PC-9 (cell line): ENCODE measurements at regions not wholly inside any gene's neighbourhood (a gene's known extent, or its start where the extent isn't known, plus 50 kb on each side); places are given as distances from the start of the nearest gene placed in this dataset.

Experiments
- BruUV-seq: library from RNA; stranded (reverse); fragments of 400-500 nt; replicated peaks from 2 replicates; lab custom pipeline; 2021; lab: Mats Ljungman, UMichigan
- CTCF ChIA-PET: fragments of 300-600 bp; sonication (Branson Sonifier 250); formaldehyde crosslinking; loops from one replicate; lab custom pipeline; 2022; ENCODE audit warnings: antibody characterized with exemption; lab: Charles Lee
- POLR2A ChIA-PET: fragments of 300-600 bp; sonication (Branson Sonifier 250); formaldehyde crosslinking; loops from one replicate; lab custom pipeline; 2022; ENCODE audit warnings: antibody characterized with exemption; ENCODE audit not compliant: unreplicated experiment; lab: Charles Lee
- DNase-seq, 2 experiments: peaks; one replicate each; pipeline versions ENCODE4 v3.0.0 to v3.0.0-alpha.2; 2015 to 2022; ENCODE audit warnings: mixed read lengths in 1 of 2
- H2AFZ ChIP-seq: fragments of 200-600 bp; sonication (generic); 2 replicates; pipeline ENCODE4 v1.8.1; 2017; ENCODE audit warnings: antibody characterized with exemption
- H3F3A ChIP-seq: fragments of 200-600 bp; sonication (generic); 2 replicates; pipeline ENCODE4 v1.8.1; 2017; ENCODE audit warnings: antibody characterized with exemption, mild to moderate bottlenecking, low read depth; ENCODE audit not compliant: insufficient read depth
- H3K27ac ChIP-seq: fragments of 200-600 bp; sonication (generic); 2 replicates; pipeline ENCODE4 v1.6.1; 2016; ENCODE audit warnings: mixed run types
- H3K27me3 ChIP-seq: fragments of 200-600 bp; sonication (generic); 2 replicates; pipeline ENCODE4 v1.6.1; 2016; ENCODE audit warnings: low read depth, mixed run types; ENCODE audit not compliant: insufficient read depth
- H3K36me3 ChIP-seq: fragments of 200-600 bp; sonication (generic); 2 replicates; pipeline ENCODE4 v1.6.1; 2016; ENCODE audit warnings: low read depth, mixed run types
- H3K4me1 ChIP-seq: fragments of 200-600 bp; sonication (generic); replicated peaks from 2 replicates; pipeline ENCODE4 v1.6.1; 2016; ENCODE audit warnings: mixed run types; ENCODE audit not compliant: insufficient read depth
- H3K4me2 ChIP-seq: fragments of 200-600 bp; sonication (generic); 2 replicates; pipeline ENCODE4 v1.6.1; 2017; ENCODE audit warnings: mixed run types
- H3K4me3 ChIP-seq: fragments of 200-600 bp; sonication (generic); 2 replicates; pipeline ENCODE4 v1.6.1; 2016; ENCODE audit warnings: mixed run types
- H3K79me2 ChIP-seq: fragments of 200-600 bp; sonication (generic); 2 replicates; pipeline ENCODE4 v1.6.1; 2017; ENCODE audit warnings: low read depth, mixed run types
- H3K9me2 ChIP-seq: fragments of 200-600 bp; sonication (generic); 2 replicates; pipeline ENCODE4 v1.8.1; 2017; ENCODE audit warnings: mild to moderate bottlenecking; ENCODE audit not compliant: insufficient read depth
- H3K9me3 ChIP-seq: fragments of 200-600 bp; sonication (generic); 2 replicates; pipeline ENCODE4 v1.8.1; 2016; ENCODE audit warnings: low read depth; ENCODE audit not compliant: insufficient read depth
- H4K20me1 ChIP-seq: fragments of 200-600 bp; sonication (generic); 2 replicates; pipeline ENCODE4 v1.8.1; 2017; ENCODE audit not compliant: insufficient read depth
- CTCF ChIP-seq: fragments of 200-600 bp; sonication (generic); conservative IDR thresholded peaks from 2 replicates; pipeline ENCODE4 v1.6.1; 2017; ENCODE audit warnings: mixed run types, antibody characterized with exemption, mild to moderate bottlenecking, moderate library complexity
- EZH2 ChIP-seq: fragments of 200-600 bp; sonication (generic); IDR thresholded peaks from 2 replicates; pipeline ENCODE4 v1.8.0; 2017; ENCODE audit warnings: antibody characterized with exemption, low read depth
- intact Hi-C: fragments of 100-400 bp; cut with micrococcal nuclease; formaldehyde crosslinking; loops from one replicate; pipeline ENCODE4 v1.10.0; 2022; ENCODE audit not compliant: unreplicated experiment

GRCh38 chr3:127105587-127105986, 87.3 kb upstream of the PRR23E start:
- no peak for TF ChIP-seq EZH2
- TF ChIP-seq CTCF: no peak
- H4K20me1 ChIP-seq: no peaks in the 10 kb centered on the region
- no peak overlapping the region for H3K27ac ChIP-seq
- no peak overlapping the region for H3K4me2 ChIP-seq
- DNase-seq: no peak
- intact Hi-C loops: no loop called here
- ChIA-PET POLR2A (no interaction called here), CTCF (interaction anchor here (0.7 kb wide), 1 partner anchor 582 kb away, joined by 4 read pairs; no protein-coding TSS in a partner anchor)
- H3K9me2 ChIP-seq: no peaks in the 10 kb centered on the region
- H3K4me1 ChIP-seq: no peaks in the 10 kb centered on the region
- H3K9me3 ChIP-seq: no peaks in the 10 kb centered on the region
- no peak overlapping the region for H3K4me3 ChIP-seq
- no peaks in the 10 kb centered on the region for H3F3A ChIP-seq
- H3K79me2 ChIP-seq: no peaks in the 10 kb centered on the region
- H3K36me3 ChIP-seq: no peaks in the 10 kb centered on the region
- BruUV-seq: no TSS peak
- peaks cover 13% of the 10 kb centered on the region for H3K27me3 ChIP-seq
- no peak overlapping the region for H2AFZ ChIP-seq

- CTCF ChIA-PET: no interaction called here
- no peak for TF ChIP-seq CTCF
- no peak for TF ChIP-seq EZH2
- intact Hi-C loops: no loop called here
- Histone ChIP-seq H3K4me2 (no peak overlapping the region), H3F3A (no peaks in the 10 kb centered on the region), H3K36me3 (no peaks in the 10 kb centered on the region), H3K4me3 (no peak overlapping the region), H4K20me1 (no peaks in the 10 kb centered on the region), H3K27ac (no peak overlapping the region), H3K9me3 (no peaks in the 10 kb centered on the region), H2AFZ (no peak overlapping the region), H3K4me1 (no peaks in the 10 kb centered on the region), H3K27me3 (peaks cover 9% of the 10 kb centered on the region), H3K9me2 (no peaks in the 10 kb centered on the region), H3K79me2 (no peaks in the 10 kb centered on the region)
- DNase-seq: no peak
- POLR2A ChIA-PET: no interaction called here
- no TSS peak for BruUV-seq
Observed at GRCh38 chr3:127106053-127106452, 86.9 kb upstream of the PRR23E start.

- Histone ChIP-seq H2AFZ (no peak overlapping the region), H3F3A (no peaks in the 10 kb centered on the region), H3K9me3 (no peaks in the 10 kb centered on the region), H3K27ac (no peak overlapping the region), H3K27me3 (0 out of 2 replicates have a peak, but pooled peaks cover 5% of the 10 kb centered on the region), H3K4me1 (no peaks in the 10 kb centered on the region), H3K36me3 (no peaks in the 10 kb centered on the region), H3K79me2 (no peaks in the 10 kb centered on the region), H3K4me2 (no peak overlapping the region), H3K4me3 (no peak overlapping the region), H4K20me1 (no peaks in the 10 kb centered on the region), H3K9me2 (no peaks in the 10 kb centered on the region)
- ChIA-PET CTCF (no interaction called here), POLR2A (no interaction called here)
- no peak for DNase-seq
- BruUV-seq: no TSS peak
- intact Hi-C loops: no loop called here
- no peak for TF ChIP-seq EZH2
- TF ChIP-seq CTCF: no peak
Observed at GRCh38 chr3:127106456-127106855, 86.5 kb upstream of the PRR23E start.
